Keratinocyte (primary cell): ENCODE measurements at regions not wholly inside any gene's neighbourhood (a gene's known extent, or its start where the extent isn't known, plus 50 kb on each side); places are given as distances from the start of the nearest gene placed in this dataset.

Source experiments
- DNase-seq: peaks from one replicate; pipeline ENCODE4 v3.0.0-alpha.2; 2011; ENCODE audit warnings: low read depth, missing footprints, low spot score
- FAIRE-seq: peaks from 2 replicates; lab custom pipeline; 2011; peaks lifted over from hg19 to GRCh38; lab: Jason Lieb, UNC
- H2AFZ ChIP-seq: 2 replicates; pipeline ENCODE4 v1.6.0; 2012; ENCODE audit warnings: low read length, control low read depth, inconsistent platforms; ENCODE audit not compliant: control insufficient read depth
- H3K27ac ChIP-seq: 2 replicates; pipeline ENCODE4 v1.5.1; 2011; ENCODE audit warnings: low read length; ENCODE audit not compliant: control insufficient read depth, insufficient read depth
- H3K27me3 ChIP-seq: 3 replicates; pipeline ENCODE4 v1.6.0; 2011; ENCODE audit warnings: low read length; ENCODE audit not compliant: control insufficient read depth, insufficient read depth; ENCODE audit errors: extremely low read depth
- H3K36me3 ChIP-seq, 2 experiments: 2 replicates in 1 of 2; 3 replicates in 1 of 2; pipeline ENCODE4 v1.5.1; 2011; ENCODE audit warnings: low read length in 2 of 2, mild to moderate bottlenecking in 1 of 2; ENCODE audit not compliant: control insufficient read depth in 2 of 2, insufficient read depth in 2 of 2; ENCODE audit errors: extremely low read depth in 1 of 2
- H3K4me1 ChIP-seq: 3 replicates; pipeline ENCODE4 v1.5.1; 2011; ENCODE audit warnings: low read length; ENCODE audit not compliant: control insufficient read depth, insufficient read depth; ENCODE audit errors: extremely low read depth
- H3K4me2 ChIP-seq: 3 replicates; pipeline ENCODE4 v1.6.0; 2011; ENCODE audit warnings: low read depth, low read length; ENCODE audit not compliant: control insufficient read depth, insufficient read depth; ENCODE audit errors: extremely low read depth
- H3K4me3 ChIP-seq, 3 experiments: fragments of 200-600 bp in 1 of 3; sonication (generic) in 1 of 3; 2 replicates in 2 of 3; 3 replicates in 1 of 3; pipeline ENCODE4 v1.5.1; 2011 to 2016; ENCODE audit warnings: low read length in 3 of 3, mild to moderate bottlenecking in 3 of 3, control low read depth in 2 of 3, inconsistent platforms in 1 of 3, low read depth in 1 of 3, mixed read lengths in 1 of 3, mixed run types in 1 of 3, moderate library complexity in 1 of 3; ENCODE audit not compliant: control insufficient read depth in 2 of 3, insufficient read depth in 2 of 3; ENCODE audit errors: extremely low read depth in 1 of 3
- H3K79me2 ChIP-seq: 2 replicates; pipeline ENCODE4 v1.6.0; 2012; ENCODE audit warnings: low read length; ENCODE audit not compliant: control insufficient read depth, insufficient read depth
- H3K9ac ChIP-seq: 3 replicates; pipeline ENCODE4 v1.6.0; 2011; ENCODE audit warnings: low read length; ENCODE audit not compliant: control insufficient read depth, insufficient read depth; ENCODE audit errors: extremely low read depth
- H3K9me1 ChIP-seq: 3 replicates; pipeline ENCODE4 v1.6.0; 2011; ENCODE audit warnings: low read length; ENCODE audit not compliant: control insufficient read depth, insufficient read depth; ENCODE audit errors: extremely low read depth
- H3K9me3 ChIP-seq: 2 replicates; pipeline ENCODE4 v1.5.1; 2012; ENCODE audit warnings: low read depth, low read length; ENCODE audit not compliant: control insufficient read depth
- H4K20me1 ChIP-seq: 3 replicates; pipeline ENCODE4 v1.6.0; 2011; ENCODE audit warnings: low read length; ENCODE audit not compliant: control insufficient read depth, insufficient read depth; ENCODE audit errors: extremely low read depth
- EZH2 ChIP-seq: IDR thresholded peaks from one replicate; pipeline ENCODE4 v1.6.1; 2012; ENCODE audit warnings: inconsistent platforms, mild to moderate bottlenecking, low read length, moderate library complexity
- dilution Hi-C: fragments of 300-500 bp; cut with MboI; formaldehyde crosslinking; loops from one replicate; pipeline ENCODE4 v1.7.0; 2020; ENCODE audit warnings: low sequenced_read_pairs; ENCODE audit not compliant: extremely low pct_ligation_motif_present
- TF ChIP-seq, protein P1 (sequence below), 3 experiments: IDR thresholded peaks in 1 of 3; conservative IDR thresholded peaks in 1 of 3; optimal IDR thresholded peaks in 1 of 3; 2 replicates in 2 of 3; 3 replicates in 1 of 3; pipeline versions ENCODE3 to v1.5.1; 2011; ENCODE audit warnings: low read length in 3 of 3, mild to moderate bottlenecking in 3 of 3, moderate library complexity in 2 of 3, control low read depth in 1 of 3, inconsistent platforms in 1 of 3; ENCODE audit not compliant: insufficient read depth in 2 of 3; ENCODE audit errors: extremely low read depth in 1 of 3

- no peak overlapping the region for H3K27ac ChIP-seq
- no peaks in the 10 kb centered on the region for H3K4me1 ChIP-seq
- DNase-seq (no peak), FAIRE-seq (no peak)
- H4K20me1 ChIP-seq = no peaks in the 10 kb centered on the region
- H3K4me3 ChIP-seq = no peak overlapping the region
- no peak overlapping the region for H3K9ac ChIP-seq
- no peak overlapping the region for H3K4me2 ChIP-seq
- dilution Hi-C loops = no loop called here
- H3K27me3 ChIP-seq = peaks cover 7% of the 10 kb centered on the region
- no peaks in the 10 kb centered on the region for H3K79me2 ChIP-seq
- no peaks in the 10 kb centered on the region for H3K9me1 ChIP-seq
- no peak for TF ChIP-seq EZH2
- TF ChIP-seq, protein P1, sequence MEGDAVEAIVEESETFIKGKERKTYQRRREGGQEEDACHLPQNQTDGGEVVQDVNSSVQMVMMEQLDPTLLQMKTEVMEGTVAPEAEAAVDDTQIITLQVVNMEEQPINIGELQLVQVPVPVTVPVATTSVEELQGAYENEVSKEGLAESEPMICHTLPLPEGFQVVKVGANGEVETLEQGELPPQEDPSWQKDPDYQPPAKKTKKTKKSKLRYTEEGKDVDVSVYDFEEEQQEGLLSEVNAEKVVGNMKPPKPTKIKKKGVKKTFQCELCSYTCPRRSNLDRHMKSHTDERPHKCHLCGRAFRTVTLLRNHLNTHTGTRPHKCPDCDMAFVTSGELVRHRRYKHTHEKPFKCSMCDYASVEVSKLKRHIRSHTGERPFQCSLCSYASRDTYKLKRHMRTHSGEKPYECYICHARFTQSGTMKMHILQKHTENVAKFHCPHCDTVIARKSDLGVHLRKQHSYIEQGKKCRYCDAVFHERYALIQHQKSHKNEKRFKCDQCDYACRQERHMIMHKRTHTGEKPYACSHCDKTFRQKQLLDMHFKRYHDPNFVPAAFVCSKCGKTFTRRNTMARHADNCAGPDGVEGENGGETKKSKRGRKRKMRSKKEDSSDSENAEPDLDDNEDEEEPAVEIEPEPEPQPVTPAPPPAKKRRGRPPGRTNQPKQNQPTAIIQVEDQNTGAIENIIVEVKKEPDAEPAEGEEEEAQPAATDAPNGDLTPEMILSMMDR (optimal IDR thresholded peaks at IDR 0.05 in 1 of 3, IDR thresholded peaks at IDR 0.05 in 1 of 3, conservative IDR thresholded peaks at IDR 0.05 in 1 of 3; ENCODE audit: extremely low read depth in 1 of 3, insufficient read depth in 2 of 3, low read length in 3 of 3) = no peak
- no peaks in the 10 kb centered on the region for H3K9me3 ChIP-seq
- H2AFZ ChIP-seq = no peak overlapping the region
- H3K36me3 ChIP-seq = no peaks in the 10 kb centered on the region
These were observed 248.0 kb downstream of the RHOU start for GRCh38 chr1:228983231-228983660.

DNA sequence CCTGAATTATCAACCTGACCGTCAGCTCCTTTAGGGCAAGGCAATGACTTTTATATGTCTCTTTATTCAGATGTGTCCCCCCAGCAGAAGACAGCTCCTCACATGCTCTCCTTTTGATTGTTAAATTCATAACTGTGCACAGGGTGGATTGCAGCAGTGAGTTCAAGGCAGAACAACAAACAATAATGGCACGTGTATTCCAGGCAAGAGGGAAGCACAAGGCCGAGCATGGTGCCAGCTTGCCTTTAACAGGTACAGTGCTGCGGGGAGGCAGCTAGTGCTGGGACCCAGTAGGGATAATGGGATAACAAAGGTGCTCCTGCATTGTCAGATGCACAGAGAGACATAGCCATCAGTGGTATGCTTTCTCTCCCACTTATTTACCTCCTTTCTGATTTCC lies 248.4 kb downstream of the RHOU start:
- dilution Hi-C loops = no loop called here
- Histone ChIP-seq H3K9me3 (no peaks in the 10 kb centered on the region), H3K4me3 (no peak overlapping the region), H3K4me1 (no peaks in the 10 kb centered on the region), H3K27me3 (peaks cover 7% of the 10 kb centered on the region), H3K27ac (no peak overlapping the region), H3K79me2 (no peaks in the 10 kb centered on the region), H3K36me3 (no peaks in the 10 kb centered on the region), H2AFZ (no peak overlapping the region), H3K9me1 (no peaks in the 10 kb centered on the region), H4K20me1 (no peaks in the 10 kb centered on the region), H3K9ac (no peak overlapping the region), H3K4me2 (no peak overlapping the region)
- FAIRE-seq = no peak
- TF ChIP-seq, protein P1 (optimal IDR thresholded peaks at IDR 0.05 in 1 of 3, IDR thresholded peaks at IDR 0.05 in 1 of 3, conservative IDR thresholded peaks at IDR 0.05 in 1 of 3; ENCODE audit: extremely low read depth in 1 of 3, insufficient read depth in 2 of 3, low read length in 3 of 3) = no peak
- no peak for TF ChIP-seq EZH2
- DNase-seq = no peak
